ENCODE measurements at regions not wholly inside any gene's neighbourhood (a gene's known extent, or its start where the extent isn't known, plus 50 kb on each side); places are given as distances from the start of the nearest gene placed in this dataset.

DNA sequence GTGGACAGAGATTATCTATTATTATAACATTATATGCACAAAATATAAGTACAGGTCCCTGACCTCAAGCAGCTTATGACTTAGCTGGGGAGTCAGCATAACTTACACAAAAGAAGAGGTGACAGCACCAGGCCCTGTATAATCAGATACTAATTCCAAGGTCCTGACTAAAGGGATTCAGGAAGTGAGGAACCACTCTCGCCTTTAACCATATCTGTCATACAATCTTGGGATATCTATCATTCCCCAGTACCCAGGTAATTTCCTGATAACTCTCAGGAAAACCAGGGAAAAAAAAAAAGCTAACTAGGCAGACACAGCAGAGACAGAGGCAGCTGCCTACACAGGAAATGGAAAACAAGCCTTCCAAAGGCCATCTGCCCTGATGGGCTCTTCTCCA lies 78.5 kb upstream of the CAMK1G start (continued):
- TF ChIP-seq, protein P1, sequence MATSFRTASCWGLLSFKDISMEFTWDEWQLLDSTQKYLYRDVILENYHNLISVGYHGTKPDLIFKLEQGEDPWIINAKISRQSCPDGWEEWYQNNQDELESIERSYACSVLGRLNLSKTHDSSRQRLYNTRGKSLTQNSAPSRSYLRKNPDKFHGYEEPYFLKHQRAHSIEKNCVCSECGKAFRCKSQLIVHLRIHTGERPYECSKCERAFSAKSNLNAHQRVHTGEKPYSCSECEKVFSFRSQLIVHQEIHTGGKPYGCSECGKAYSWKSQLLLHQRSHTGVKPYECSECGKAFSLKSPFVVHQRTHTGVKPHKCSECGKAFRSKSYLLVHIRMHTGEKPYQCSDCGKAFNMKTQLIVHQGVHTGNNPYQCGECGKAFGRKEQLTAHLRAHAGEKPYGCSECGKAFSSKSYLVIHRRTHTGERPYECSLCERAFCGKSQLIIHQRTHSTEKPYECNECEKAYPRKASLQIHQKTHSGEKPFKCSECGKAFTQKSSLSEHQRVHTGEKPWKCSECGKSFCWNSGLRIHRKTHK (tag by site-specific recombination; IDR thresholded peaks at IDR 0.05): no peak
- no peak for TF ChIP-seq ZNF670 (tag by site-specific recombination; IDR thresholded peaks at IDR 0.05; ENCODE audit: low read depth)
- TF ChIP-seq ZNF19 (tag by site-specific recombination; IDR thresholded peaks at IDR 0.05; ENCODE audit: low read depth): no peak

DNA sequence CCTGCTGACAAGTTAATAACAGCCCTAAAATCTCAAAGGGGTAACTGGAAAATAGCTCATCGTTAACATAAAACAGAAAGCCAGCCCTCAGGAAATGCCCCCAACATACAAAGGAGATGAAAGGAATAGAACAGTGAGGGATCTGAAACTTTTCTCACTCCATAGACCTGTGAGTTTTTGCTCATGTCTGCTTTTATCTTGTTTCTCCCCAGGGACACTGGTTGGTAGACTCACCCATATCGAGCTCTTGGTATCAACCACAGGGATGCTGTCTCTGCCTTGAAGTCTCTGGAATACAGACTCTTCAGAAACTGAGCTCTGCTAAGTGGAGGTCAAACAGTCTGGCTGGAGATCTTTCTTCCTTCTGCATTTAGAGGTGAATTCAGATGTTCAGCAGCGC lies 77.4 kb upstream of the CAMK1G start:
- H3K27ac ChIP-seq (ENCODE audit: extremely low read depth, low read depth, low read length): no peak overlapping the region
- no peak overlapping the region for H3K4me3 ChIP-seq (ENCODE audit: low read depth, low read length)
- ChIA-PET CTCF (interaction anchor here (2.0 kb wide), 1 partner anchor 60 kb away, joined by 6 read pairs; no protein-coding TSS in a partner anchor), POLR2A (no interaction called here)
- TF ChIP-seq ZNF843 (tag by site-specific recombination; IDR thresholded peaks at IDR 0.05): no peak
- no peak for TF ChIP-seq ZNF133 (tag by site-specific recombination; IDR thresholded peaks at IDR 0.05)
- no peak for TF ChIP-seq BCL11A (tag by site-specific recombination; IDR thresholded peaks at IDR 0.05; ENCODE audit: low read depth)
- no peak for TF ChIP-seq SP3 (tag by site-specific recombination; IDR thresholded peaks at IDR 0.05)
- TF ChIP-seq, protein P2, sequence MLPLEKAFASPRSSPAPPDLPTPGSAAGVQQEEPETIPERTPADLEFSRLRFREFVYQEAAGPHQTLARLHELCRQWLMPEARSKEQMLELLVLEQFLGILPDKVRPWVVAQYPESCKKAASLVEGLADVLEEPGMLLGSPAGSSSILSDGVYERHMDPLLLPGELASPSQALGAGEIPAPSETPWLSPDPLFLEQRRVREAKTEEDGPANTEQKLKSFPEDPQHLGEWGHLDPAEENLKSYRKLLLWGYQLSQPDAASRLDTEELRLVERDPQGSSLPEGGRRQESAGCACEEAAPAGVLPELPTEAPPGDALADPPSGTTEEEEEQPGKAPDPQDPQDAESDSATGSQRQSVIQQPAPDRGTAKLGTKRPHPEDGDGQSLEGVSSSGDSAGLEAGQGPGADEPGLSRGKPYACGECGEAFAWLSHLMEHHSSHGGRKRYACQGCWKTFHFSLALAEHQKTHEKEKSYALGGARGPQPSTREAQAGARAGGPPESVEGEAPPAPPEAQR (tag by site-specific recombination; IDR thresholded peaks at IDR 0.05): no peak
- no peak for TF ChIP-seq ZNF10 (tag by site-specific recombination; IDR thresholded peaks at IDR 0.05)
- TF ChIP-seq ZNF223 (tag by site-specific recombination; IDR thresholded peaks at IDR 0.05): no peak
- no peak for TF ChIP-seq PRDM1 (tag by site-specific recombination; IDR thresholded peaks at IDR 0.05)
- no peak for TF ChIP-seq ZNF544 (tag by site-specific recombination; IDR thresholded peaks at IDR 0.05)
- no peak for TF ChIP-seq ZNF555 (tag by site-specific recombination; conservative IDR thresholded peaks at IDR 0.05)
- TF ChIP-seq, protein P3, sequence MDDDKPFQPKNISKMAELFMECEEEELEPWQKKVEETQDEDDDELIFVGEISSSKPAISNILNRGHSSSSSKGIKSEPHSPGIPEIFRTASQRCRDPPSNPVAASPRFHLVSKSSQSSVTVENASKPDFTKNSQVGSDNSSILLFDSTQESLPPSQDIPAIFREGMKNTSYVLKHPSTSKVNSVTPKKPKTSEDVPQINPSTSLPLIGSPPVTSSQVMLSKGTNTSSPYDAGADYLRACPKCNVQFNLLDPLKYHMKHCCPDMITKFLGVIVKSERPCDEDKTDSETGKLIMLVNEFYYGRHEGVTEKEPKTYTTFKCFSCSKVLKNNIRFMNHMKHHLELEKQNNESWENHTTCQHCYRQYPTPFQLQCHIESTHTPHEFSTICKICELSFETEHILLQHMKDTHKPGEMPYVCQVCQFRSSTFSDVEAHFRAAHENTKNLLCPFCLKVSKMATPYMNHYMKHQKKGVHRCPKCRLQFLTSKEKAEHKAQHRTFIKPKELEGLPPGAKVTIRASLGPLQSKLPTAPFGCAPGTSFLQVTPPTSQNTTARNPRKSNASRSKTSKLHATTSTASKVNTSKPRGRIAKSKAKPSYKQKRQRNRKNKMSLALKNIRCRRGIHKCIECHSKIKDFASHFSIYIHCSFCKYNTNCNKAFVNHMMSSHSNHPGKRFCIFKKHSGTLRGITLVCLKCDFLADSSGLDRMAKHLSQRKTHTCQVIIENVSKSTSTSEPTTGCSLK (tag by site-specific recombination; IDR thresholded peaks at IDR 0.05): no peak
- no peak for TF ChIP-seq ZNF335 (tag by site-specific recombination; conservative IDR thresholded peaks at IDR 0.05)
- no peaks in the 10 kb centered on the region for H3K4me1 ChIP-seq (ENCODE audit: control insufficient read depth, insufficient read depth, low read length)
- H3K9me3 ChIP-seq (ENCODE audit: control insufficient read depth, insufficient read depth, low read depth, low read length): no peaks in the 10 kb centered on the region
- H3K36me3 ChIP-seq (ENCODE audit: control insufficient read depth in 2 of 2, insufficient read depth in 1 of 2, low read length in 2 of 2): no peaks in the 10 kb centered on the region

DNA sequence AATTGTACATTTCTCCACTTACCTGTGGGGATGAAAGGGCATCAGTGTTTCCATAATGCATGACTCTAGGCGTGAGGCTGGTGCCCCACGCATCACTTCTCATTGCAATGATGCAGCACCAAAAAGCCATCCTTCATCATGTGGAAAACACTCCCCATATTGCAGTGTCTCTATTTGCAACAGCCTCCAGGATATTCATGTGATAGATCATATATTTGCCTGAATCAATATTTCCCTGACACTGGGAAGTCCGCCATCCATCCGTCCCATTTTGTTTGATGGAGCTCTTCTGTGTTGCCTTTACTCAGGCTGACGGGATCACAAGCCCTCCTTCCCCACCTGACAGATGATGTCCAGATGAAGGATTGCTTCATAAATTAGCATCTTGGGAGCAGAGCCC lies 74.5 kb upstream of the CAMK1G start:
- Histone ChIP-seq H3K9me3 (ENCODE audit: control insufficient read depth, insufficient read depth, low read depth, low read length) (no peaks in the 10 kb centered on the region), H3K4me1 (ENCODE audit: control insufficient read depth, insufficient read depth, low read length) (no peaks in the 10 kb centered on the region), H3K36me3 (ENCODE audit: control insufficient read depth in 2 of 2, insufficient read depth in 1 of 2, low read length in 2 of 2) (no peaks in the 10 kb centered on the region), H3K27ac (ENCODE audit: extremely low read depth, low read depth, low read length) (no peak overlapping the region), H3K4me3 (ENCODE audit: low read depth, low read length) (no peak overlapping the region)
- CTCF ChIA-PET: interaction anchor here (0.7 to 1.3 kb wide), 3 partner anchors 57 to 307 kb away, joined by 3 to 5 read pairs (median 3); no protein-coding TSS in a partner anchor
- POLR2A ChIA-PET: no interaction called here
- TF ChIP-seq ZNF514 (tag by site-specific recombination; IDR thresholded peaks at IDR 0.05) (no peak), ZNF560 (tag by site-specific recombination; IDR thresholded peaks at IDR 0.05; ENCODE audit: borderline replicate concordance) (no peak), SALL2 (tag by site-specific recombination; IDR thresholded peaks at IDR 0.05; ENCODE audit: borderline replicate concordance) (no peak), ZNF175 (tag by site-specific recombination; IDR thresholded peaks at IDR 0.05) (no peak), ZNF830 (tag by site-specific recombination; IDR thresholded peaks at IDR 0.05; ENCODE audit: low read depth) (no peak), GLIS2 (tag by site-specific recombination; IDR thresholded peaks at IDR 0.05) (no peak)
- TF ChIP-seq, protein P4, sequence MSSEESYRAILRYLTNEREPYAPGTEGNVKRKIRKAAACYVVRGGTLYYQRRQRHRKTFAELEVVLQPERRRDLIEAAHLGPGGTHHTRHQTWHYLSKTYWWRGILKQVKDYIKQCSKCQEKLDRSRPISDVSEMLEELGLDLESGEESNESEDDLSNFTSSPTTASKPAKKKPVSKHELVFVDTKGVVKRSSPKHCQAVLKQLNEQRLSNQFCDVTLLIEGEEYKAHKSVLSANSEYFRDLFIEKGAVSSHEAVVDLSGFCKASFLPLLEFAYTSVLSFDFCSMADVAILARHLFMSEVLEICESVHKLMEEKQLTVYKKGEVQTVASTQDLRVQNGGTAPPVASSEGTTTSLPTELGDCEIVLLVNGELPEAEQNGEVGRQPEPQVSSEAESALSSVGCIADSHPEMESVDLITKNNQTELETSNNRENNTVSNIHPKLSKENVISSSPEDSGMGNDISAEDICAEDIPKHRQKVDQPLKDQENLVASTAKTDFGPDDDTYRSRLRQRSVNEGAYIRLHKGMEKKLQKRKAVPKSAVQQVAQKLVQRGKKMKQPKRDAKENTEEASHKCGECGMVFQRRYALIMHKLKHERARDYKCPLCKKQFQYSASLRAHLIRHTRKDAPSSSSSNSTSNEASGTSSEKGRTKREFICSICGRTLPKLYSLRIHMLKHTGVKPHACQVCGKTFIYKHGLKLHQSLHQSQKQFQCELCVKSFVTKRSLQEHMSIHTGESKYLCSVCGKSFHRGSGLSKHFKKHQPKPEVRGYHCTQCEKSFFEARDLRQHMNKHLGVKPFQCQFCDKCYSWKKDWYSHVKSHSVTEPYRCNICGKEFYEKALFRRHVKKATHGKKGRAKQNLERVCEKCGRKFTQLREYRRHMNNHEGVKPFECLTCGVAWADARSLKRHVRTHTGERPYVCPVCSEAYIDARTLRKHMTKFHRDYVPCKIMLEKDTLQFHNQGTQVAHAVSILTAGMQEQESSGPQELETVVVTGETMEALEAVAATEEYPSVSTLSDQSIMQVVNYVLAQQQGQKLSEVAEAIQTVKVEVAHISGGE (tag by site-specific recombination; conservative IDR thresholded peaks at IDR 0.05; ENCODE audit: low read depth): no peak
- TF ChIP-seq, protein P5, sequence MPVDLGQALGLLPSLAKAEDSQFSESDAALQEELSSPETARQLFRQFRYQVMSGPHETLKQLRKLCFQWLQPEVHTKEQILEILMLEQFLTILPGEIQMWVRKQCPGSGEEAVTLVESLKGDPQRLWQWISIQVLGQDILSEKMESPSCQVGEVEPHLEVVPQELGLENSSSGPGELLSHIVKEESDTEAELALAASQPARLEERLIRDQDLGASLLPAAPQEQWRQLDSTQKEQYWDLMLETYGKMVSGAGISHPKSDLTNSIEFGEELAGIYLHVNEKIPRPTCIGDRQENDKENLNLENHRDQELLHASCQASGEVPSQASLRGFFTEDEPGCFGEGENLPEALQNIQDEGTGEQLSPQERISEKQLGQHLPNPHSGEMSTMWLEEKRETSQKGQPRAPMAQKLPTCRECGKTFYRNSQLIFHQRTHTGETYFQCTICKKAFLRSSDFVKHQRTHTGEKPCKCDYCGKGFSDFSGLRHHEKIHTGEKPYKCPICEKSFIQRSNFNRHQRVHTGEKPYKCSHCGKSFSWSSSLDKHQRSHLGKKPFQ (tag by site-specific recombination; IDR thresholded peaks at IDR 0.05): no peak
